T-cell (primary cell): ENCODE measurements at regions not wholly inside any gene's neighbourhood (a gene's known extent, or its start where the extent isn't known, plus 50 kb on each side); places are given as distances from the start of the nearest gene placed in this dataset.

Experiments
- ATAC-seq, 4 experiments: fragments of 200-7000 bp in 3 of 4; fragments of 150-1000 bp in 1 of 4; cut with Tn5 transposase; replicated peaks in 1 of 4; 1 replicate in 3 of 4; 2 replicates in 1 of 4; pipeline ENCODE4 v1.10.0; 2021; ENCODE audit warnings: moderate library complexity in 3 of 4, mild to moderate bottlenecking in 2 of 4, moderate number of reproducible peaks in 1 of 4
- CTCF ChIA-PET, 2 donors: fragments of 300-600 bp; sonication (Branson Sonifier 250); formaldehyde crosslinking; loops; one replicate each; lab custom pipeline; 2022; ENCODE audit warnings: antibody characterized with exemption in 2 of 2; lab: Charles Lee
- POLR2A ChIA-PET, 2 donors: fragments of 300-600 bp; sonication (Branson Sonifier 250); formaldehyde crosslinking; loops; one replicate each; lab custom pipeline; 2022; ENCODE audit warnings: antibody characterized with exemption in 2 of 2; lab: Charles Lee
- DNase-seq, 35 experiments: peaks; one replicate each; pipeline versions ENCODE4 v3.0.0 to v3.0.0-alpha.2; 2013 to 2023
- H3K27ac ChIP-seq: one replicate; pipeline ENCODE4 v1.5.1; 2013; ENCODE audit warnings: low read length
- H3K27me3 ChIP-seq, 2 experiments: replicated peaks in 1 of 2; 1 replicate in 1 of 2; 2 replicates in 1 of 2; pipeline versions ENCODE4 v1.6.1 to v1.7.0; 2013; ENCODE audit warnings: low read length in 1 of 2, mixed read lengths in 1 of 2; ENCODE audit not compliant: control insufficient read depth in 2 of 2, insufficient read depth in 2 of 2; ENCODE audit errors: extremely low read depth in 1 of 2
- H3K36me3 ChIP-seq, 2 donors: 1 replicate in 1 of 2; 2 replicates in 1 of 2; pipeline versions ENCODE4 v1.6.1 to v1.7.0; 2013; ENCODE audit warnings: low read length in 1 of 2; ENCODE audit not compliant: control insufficient read depth in 2 of 2, insufficient read depth in 1 of 2; ENCODE audit errors: extremely low read depth in 1 of 2
- H3K4me1 ChIP-seq, 2 experiments: 1 replicate in 1 of 2; 2 replicates in 1 of 2; pipeline versions ENCODE4 v1.6.1 to v1.7.0; 2013; ENCODE audit warnings: low read length in 2 of 2, mixed read lengths in 1 of 2; ENCODE audit not compliant: insufficient read depth in 2 of 2, control insufficient read depth in 1 of 2; ENCODE audit errors: extremely low read depth in 1 of 2
- H3K4me3 ChIP-seq, 2 donors: 1 replicate in 1 of 2; 2 replicates in 1 of 2; pipeline versions ENCODE4 v1.5.1 to v1.7.0; 2013; ENCODE audit warnings: mild to moderate bottlenecking in 2 of 2, low read length in 1 of 2, moderate library complexity in 1 of 2; ENCODE audit not compliant: control insufficient read depth in 1 of 2; ENCODE audit errors: extremely low read depth in 1 of 2
- H3K9me3 ChIP-seq: 2 replicates; pipeline ENCODE4 v1.7.0; 2013
- H3K27ac Mint-ChIP-seq, 2 donors: one replicate each; pipeline ENCODE4 v1.8.0; 2020 to 2021; ENCODE audit warnings: mild to moderate bottlenecking in 2 of 2, mixed read lengths in 2 of 2
- H3K27me3 Mint-ChIP-seq, 2 donors: one replicate each; pipeline ENCODE4 v1.8.0; 2021 to 2022; ENCODE audit warnings: mixed read lengths in 2 of 2
- H3K36me3 Mint-ChIP-seq: one replicate; pipeline ENCODE4 v1.8.0; 2021; ENCODE audit warnings: mixed read lengths
- H3K4me1 Mint-ChIP-seq, 3 donors: one replicate each; pipeline ENCODE4 v1.8.0; 2020 to 2022; ENCODE audit warnings: mixed read lengths in 3 of 3, mild to moderate bottlenecking in 1 of 3
- H3K4me3 Mint-ChIP-seq, 3 donors: one replicate each; pipeline ENCODE4 v1.8.0; 2020 to 2022; ENCODE audit warnings: mild to moderate bottlenecking in 3 of 3, mixed read lengths in 3 of 3, moderate library complexity in 3 of 3
- H3K9me3 Mint-ChIP-seq, 3 donors: one replicate each; pipeline ENCODE4 v1.8.0; 2020 to 2022; ENCODE audit warnings: mixed read lengths in 3 of 3
- WGBS: methylation state at CpG from one replicate; pipeline ENCODE4 v1.1.5; 2013; ENCODE audit warnings: missing lambda C conversion rate; ENCODE audit not compliant: insufficient coverage; 5-methylcytosine and 5-hydroxymethylcytosine counted together

DNA sequence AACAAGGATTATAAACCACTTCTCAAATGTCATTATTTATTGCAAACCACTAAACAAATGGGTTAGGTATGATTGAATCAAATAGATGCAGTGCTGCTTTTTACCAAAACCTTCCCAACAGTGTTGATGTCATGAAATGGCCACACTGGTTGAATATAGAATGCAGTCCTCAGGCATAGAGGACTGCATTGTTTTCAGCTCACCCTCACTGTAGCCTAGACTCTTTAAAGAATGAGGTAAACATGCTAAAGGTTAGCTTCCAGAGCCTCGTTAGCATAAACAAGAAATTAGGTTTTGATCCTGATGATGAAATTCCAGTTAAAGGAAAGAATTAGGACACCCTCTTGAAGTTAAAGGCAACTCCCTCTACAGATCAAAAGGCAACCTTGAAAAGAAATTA lies 224.3 kb downstream of the ALDH8A1 start:
- H3K27me3 Mint-ChIP-seq, result peaks cover 8 to 12% of the 10 kb centered on the region in 2 donors
- WGBS, result no CpG with 5 or more reads among the region's 1 CpG
- H3K36me3 ChIP-seq, result no peaks in the 10 kb centered on the region
- no peaks in the 10 kb centered on the region for H3K4me1 Mint-ChIP-seq
- no peak overlapping the region for H3K27ac Mint-ChIP-seq
- ATAC-seq (no peak), DNase-seq (no peak)
- POLR2A ChIA-PET, result no interaction called here
- no peak overlapping the region for H3K27ac ChIP-seq
- CTCF ChIA-PET, result no interaction called here
- no peak overlapping the region for H3K4me3 Mint-ChIP-seq
- peaks cover 0 to 6% of the 10 kb centered on the region in 2 experiments for H3K27me3 ChIP-seq
- H3K36me3 Mint-ChIP-seq, result no peaks in the 10 kb centered on the region
- no peak overlapping the region for H3K4me3 ChIP-seq
- H3K9me3 Mint-ChIP-seq, result no peaks in the 10 kb centered on the region
- peaks cover 0 to 6% of the 10 kb centered on the region in 2 experiments for H3K4me1 ChIP-seq
- no peaks in the 10 kb centered on the region for H3K9me3 ChIP-seq

- H3K4me1 ChIP-seq, result peaks cover 0 to 6% of the 10 kb centered on the region in 2 experiments
- Mint-ChIP-seq H3K4me1 (no peaks in the 10 kb centered on the region), H3K27ac (no peak overlapping the region), H3K9me3 (no peaks in the 10 kb centered on the region), H3K27me3 (peaks cover 8 to 12% of the 10 kb centered on the region in 2 donors), H3K4me3 (no peak overlapping the region), H3K36me3 (no peaks in the 10 kb centered on the region)
- 33% methylated on average over 2 of the region's 8 CpGs for WGBS
- peaks cover 0 to 3% of the 10 kb centered on the region in 2 experiments for H3K27me3 ChIP-seq
- CTCF ChIA-PET, result no interaction called here
- H3K36me3 ChIP-seq, result no peaks in the 10 kb centered on the region
- H3K27ac ChIP-seq, result no peak overlapping the region
- DNase-seq (no peak), ATAC-seq (no peak)
- no peaks in the 10 kb centered on the region for H3K9me3 ChIP-seq
- no peak overlapping the region for H3K4me3 ChIP-seq
- POLR2A ChIA-PET, result no interaction called here
These were observed 225.0 kb downstream of the ALDH8A1 start for GRCh38 chr6:134724771-134725340.

DNA sequence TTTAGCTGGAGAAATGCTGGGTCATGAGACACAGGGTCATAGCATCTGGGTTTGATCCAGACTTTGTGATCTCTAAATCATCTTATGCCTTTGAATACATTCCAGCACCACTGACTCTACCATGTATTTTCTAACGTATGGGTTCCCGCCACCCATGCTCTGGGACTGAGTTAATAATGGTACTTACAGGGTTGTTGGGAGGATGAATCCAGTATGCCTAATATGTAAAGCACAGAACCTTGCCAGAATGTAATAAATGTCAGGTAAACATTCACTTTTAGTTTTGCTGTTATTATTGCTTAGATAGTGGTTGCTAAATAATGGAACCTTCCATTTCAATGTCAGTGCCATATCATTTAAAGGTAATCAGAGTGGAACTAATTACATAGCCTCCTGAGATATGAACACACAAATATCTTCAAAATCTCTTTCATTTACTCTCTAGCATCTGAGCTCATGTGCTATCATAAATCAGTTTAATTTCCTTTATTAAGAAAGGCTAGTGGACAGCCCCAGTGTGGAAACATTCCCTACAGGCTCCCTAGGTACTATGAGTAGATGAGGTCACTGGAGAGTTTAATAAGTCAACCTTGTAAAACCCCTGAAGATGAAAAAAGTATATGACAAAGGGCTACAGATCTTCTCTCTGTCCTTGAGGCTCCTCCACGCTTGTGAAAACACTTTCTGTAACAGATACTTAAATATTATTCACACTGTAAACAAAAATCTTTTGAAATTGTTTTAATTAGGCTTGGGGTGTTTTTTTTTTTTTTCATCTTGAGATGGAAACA lies 226.6 kb downstream of the ALDH8A1 start:
- no peak for DNase-seq
- Mint-ChIP-seq H3K4me3 (no peak overlapping the region), H3K9me3 (no peaks in the 10 kb centered on the region), H3K27ac (no peak overlapping the region), H3K4me1 (no peaks in the 10 kb centered on the region), H3K27me3 (peaks cover 8 to 12% of the 10 kb centered on the region in 2 donors), H3K36me3 (no peaks in the 10 kb centered on the region)
- no peak for ATAC-seq
- WGBS, result no CpG with 5 or more reads among the region's 3 CpGs
- Histone ChIP-seq H3K27ac (no peak overlapping the region), H3K27me3 (peaks cover 0 to 2% of the 10 kb centered on the region in 2 experiments), H3K9me3 (no peaks in the 10 kb centered on the region), H3K36me3 (no peaks in the 10 kb centered on the region), H3K4me3 (no peak overlapping the region), H3K4me1 (peaks cover 0 to 6% of the 10 kb centered on the region in 2 experiments)
- ChIA-PET CTCF (interaction anchor here in 1 of 2 donors (0.5 to 0.8 kb wide), 2 partner anchors 39 to 40 kb away, joined by 3 read pairs; no protein-coding TSS in a partner anchor), POLR2A (no interaction called here)

- Histone ChIP-seq H3K9me3 (no peaks in the 10 kb centered on the region), H3K27ac (no peak overlapping the region), H3K4me3 (no peak overlapping the region), H3K36me3 (no peaks in the 10 kb centered on the region), H3K27me3 (no peaks in the 10 kb centered on the region), H3K4me1 (peaks cover 0 to 6% of the 10 kb centered on the region in 2 experiments)
- Mint-ChIP-seq H3K36me3 (no peaks in the 10 kb centered on the region), H3K27me3 (peaks cover 6 to 8% of the 10 kb centered on the region in 2 donors), H3K9me3 (no peaks in the 10 kb centered on the region), H3K4me1 (no peaks in the 10 kb centered on the region), H3K27ac (no peak overlapping the region), H3K4me3 (no peak overlapping the region)
- no CpG with 5 or more reads among the region's 5 CpGs for WGBS
- ATAC-seq, result no peak
- DNase-seq, result no peak
- POLR2A ChIA-PET, result no interaction called here
- CTCF ChIA-PET, result interaction anchor here (0.5 to 0.6 kb wide), 2 partner anchors 39 to 342 kb away, joined by 3 to 6 read pairs; no protein-coding TSS in a partner anchor
These were observed 227.6 kb downstream of the ALDH8A1 start for GRCh38 chr6:134722200-134722870.

DNA sequence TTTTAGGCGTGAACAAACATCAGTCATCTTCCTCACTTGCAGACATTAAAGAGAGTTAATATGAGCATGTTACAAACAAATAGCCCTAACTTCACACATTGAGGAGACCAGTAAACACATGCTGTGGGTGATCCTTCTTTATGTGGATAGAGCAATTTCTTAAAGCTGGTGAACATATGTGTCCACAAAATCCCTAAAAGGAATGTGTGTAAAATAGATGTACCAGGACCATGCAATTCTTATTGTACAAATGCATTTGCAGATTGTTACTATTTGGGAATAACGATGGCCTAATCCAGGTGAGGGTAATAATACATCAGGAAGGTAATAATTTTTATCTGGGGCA lies 228.9 kb downstream of the ALDH8A1 start:
- WGBS, result 83% methylated on average over 1 of the region's 2 CpGs
- ATAC-seq, result no peak

GRCh38 chr6:134720353-134721059 lies 229.4 kb downstream of the ALDH8A1 start:
- Mint-ChIP-seq H3K27me3 (no peaks in the 10 kb centered on the region), H3K9me3 (no peaks in the 10 kb centered on the region), H3K4me3 (no peak overlapping the region), H3K27ac (no peak overlapping the region), H3K36me3 (no peaks in the 10 kb centered on the region), H3K4me1 (no peaks in the 10 kb centered on the region)
- Histone ChIP-seq H3K9me3 (no peaks in the 10 kb centered on the region), H3K4me3 (no peak overlapping the region), H3K4me1 (peaks cover 0 to 6% of the 10 kb centered on the region in 2 experiments), H3K27ac (no peak overlapping the region), H3K27me3 (no peaks in the 10 kb centered on the region), H3K36me3 (no peaks in the 10 kb centered on the region)
- DNase-seq (no peak), ATAC-seq (no peak)
- 61% methylated on average over 3 of the region's 4 CpGs for WGBS
- ChIA-PET CTCF (no interaction called here), POLR2A (no interaction called here)

More for the DNA sequence above, 228.9 kb downstream of the ALDH8A1 start:
- Mint-ChIP-seq H3K36me3 (no peaks in the 10 kb centered on the region), H3K4me3 (no peak overlapping the region), H3K9me3 (no peaks in the 10 kb centered on the region), H3K27ac (no peak overlapping the region), H3K4me1 (no peaks in the 10 kb centered on the region), H3K27me3 (peaks cover 0 to 2% of the 10 kb centered on the region in 2 donors)
- Histone ChIP-seq H3K27ac (no peak overlapping the region), H3K4me1 (peaks cover 0 to 6% of the 10 kb centered on the region in 2 experiments), H3K36me3 (no peaks in the 10 kb centered on the region), H3K4me3 (no peak overlapping the region), H3K9me3 (no peaks in the 10 kb centered on the region), H3K27me3 (no peaks in the 10 kb centered on the region)
- POLR2A ChIA-PET, result no interaction called here
- no peak for DNase-seq
- CTCF ChIA-PET, result no interaction called here
